ENCODE measurements at regions not wholly inside any gene's neighbourhood (a gene's known extent, or its start where the extent isn't known, plus 50 kb on each side); places are given as distances from the start of the nearest gene placed in this dataset.

- no peak for TF ChIP-seq CTCF (optimal IDR thresholded peaks at IDR 0.05 in 1 of 3, IDR thresholded peaks at IDR 0.05 in 1 of 3, conservative IDR thresholded peaks at IDR 0.05 in 1 of 3; ENCODE audit: extremely low read depth in 1 of 3, insufficient read depth in 2 of 3, low read length in 3 of 3)
- no peak for TF ChIP-seq EZH2 (IDR thresholded peaks at IDR 0.05; ENCODE audit: low read length)
Measured at GRCh38 chrX:122046226-122046625, 998.8 kb downstream of the GLUD2 start.

All from keratinocyte (primary cell).